DOHH2 (cell line): ENCODE measurements at regions not wholly inside any gene's neighbourhood (a gene's known extent, or its start where the extent isn't known, plus 50 kb on each side); places are given as distances from the start of the nearest gene placed in this dataset.

ENCODE experiments used
- EZH2phosphoT487 ChIP-seq: fragments of 200-600 bp; sonication (generic); IDR thresholded peaks from 2 replicates; pipeline ENCODE4 v1.6.1; 2017; ENCODE audit warnings: borderline replicate concordance, mild to moderate bottlenecking, antibody characterized with exemption, low read length, moderate library complexity, mixed read lengths
- TF ChIP-seq, protein P1 (sequence below): fragments of 200-600 bp; sonication (generic); IDR thresholded peaks from one replicate; pipeline ENCODE4 v1.5.1; 2014; ENCODE audit warnings: antibody characterized with exemption, mild to moderate bottlenecking, low read depth, low read length; ENCODE audit not compliant: poor library complexity, severe bottlenecking

- TF ChIP-seq, protein P1, sequence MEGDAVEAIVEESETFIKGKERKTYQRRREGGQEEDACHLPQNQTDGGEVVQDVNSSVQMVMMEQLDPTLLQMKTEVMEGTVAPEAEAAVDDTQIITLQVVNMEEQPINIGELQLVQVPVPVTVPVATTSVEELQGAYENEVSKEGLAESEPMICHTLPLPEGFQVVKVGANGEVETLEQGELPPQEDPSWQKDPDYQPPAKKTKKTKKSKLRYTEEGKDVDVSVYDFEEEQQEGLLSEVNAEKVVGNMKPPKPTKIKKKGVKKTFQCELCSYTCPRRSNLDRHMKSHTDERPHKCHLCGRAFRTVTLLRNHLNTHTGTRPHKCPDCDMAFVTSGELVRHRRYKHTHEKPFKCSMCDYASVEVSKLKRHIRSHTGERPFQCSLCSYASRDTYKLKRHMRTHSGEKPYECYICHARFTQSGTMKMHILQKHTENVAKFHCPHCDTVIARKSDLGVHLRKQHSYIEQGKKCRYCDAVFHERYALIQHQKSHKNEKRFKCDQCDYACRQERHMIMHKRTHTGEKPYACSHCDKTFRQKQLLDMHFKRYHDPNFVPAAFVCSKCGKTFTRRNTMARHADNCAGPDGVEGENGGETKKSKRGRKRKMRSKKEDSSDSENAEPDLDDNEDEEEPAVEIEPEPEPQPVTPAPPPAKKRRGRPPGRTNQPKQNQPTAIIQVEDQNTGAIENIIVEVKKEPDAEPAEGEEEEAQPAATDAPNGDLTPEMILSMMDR: no peak
- TF ChIP-seq EZH2phosphoT487: no peak
Observed at GRCh38 chr5:74441616-74442015, 198.9 kb downstream of the ENC1 start.
